HepG2 (cell line): ENCODE measurements at regions not wholly inside any gene's neighbourhood (a gene's known extent, or its start where the extent isn't known, plus 50 kb on each side); places are given as distances from the start of the nearest gene placed in this dataset.

Experiments
- ATAC-seq: fragments of 200-7000 bp; cut with Tn5 transposase; 3 replicates; pipeline ENCODE4 v1.9.1; 2020; ENCODE audit warnings: mild to moderate bottlenecking, moderate library complexity
- BruUV-seq: library from RNA; stranded (reverse); fragments of 400-500 nt; replicated peaks from 2 replicates; lab custom pipeline; 2021; lab: Mats Ljungman, UMichigan
- CTCF ChIA-PET: fragments of 300-600 bp; formaldehyde crosslinking; extraction: SDS; loops from one replicate; lab custom pipeline; 2021; ENCODE audit warnings: low total read pairs, inconsistent platforms, low intra/inter-chr PET ratio; lab: Yijun Ruan, JAX
- POLR2A ChIA-PET: fragments of 350-600 bp; sonication (Branson Sonifier 250); formaldehyde crosslinking; loops from one replicate; lab custom pipeline; 2020; ENCODE audit warnings: antibody characterized with exemption, inconsistent platforms; lab: Yijun Ruan, JAX
- DNase-seq: peaks from one replicate; pipeline ENCODE4 v3.0.0-alpha.2; 2015; ENCODE audit warnings: low spot score
- FAIRE-seq: peaks from 3 replicates; lab custom pipeline; 2011; peaks lifted over from hg19 to GRCh38; lab: Jason Lieb, UNC
- H2AFZ ChIP-seq: one replicate; pipeline ENCODE4 v1.6.1; 2011; ENCODE audit warnings: low read length, inconsistent platforms
- H3K27ac ChIP-seq: fragments of 300-600 bp; 3 replicates; pipeline ENCODE4 v1.8.0; 2011; ENCODE audit warnings: mixed run types, mild to moderate bottlenecking, mixed read lengths, low read length, inconsistent platforms; ENCODE audit not compliant: insufficient read depth; ENCODE audit errors: extremely low read length
- H3K27me3 ChIP-seq, 2 experiments: fragments of 200-600 bp in 1 of 2; 2 replicates in 1 of 2; 3 replicates in 1 of 2; pipeline versions ENCODE4 v1.6.0 to v1.8.0; 2011; ENCODE audit warnings: low read length in 2 of 2, mild to moderate bottlenecking in 2 of 2, moderate library complexity in 2 of 2, inconsistent platforms in 1 of 2; ENCODE audit not compliant: insufficient read depth in 2 of 2, control insufficient read depth in 1 of 2
- H3K36me3 ChIP-seq, 2 experiments: fragments of 200-600 bp in 1 of 2; replicated peaks in 1 of 2; 2 replicates in 1 of 2; 3 replicates in 1 of 2; pipeline versions ENCODE4 v1.5.1 to v1.8.0; 2011; ENCODE audit warnings: low read length in 2 of 2, inconsistent platforms in 1 of 2; ENCODE audit not compliant: insufficient read depth in 2 of 2, control insufficient read depth in 1 of 2
- H3K4me1 ChIP-seq: 2 replicates; pipeline ENCODE4 v1.5.1; 2012; ENCODE audit warnings: low read length, inconsistent platforms; ENCODE audit not compliant: insufficient read depth
- H3K4me2 ChIP-seq: 2 replicates; pipeline ENCODE4 v1.6.0; 2011; ENCODE audit warnings: low read depth, low read length, inconsistent platforms
- H3K4me3 ChIP-seq, 3 experiments: fragments of 200-600 bp in 1 of 3; sonication (generic), shearing (Covaris generic) in 1 of 3; replicated peaks in 1 of 3; 2 replicates each; pipeline ENCODE4 v1.5.1; 2011 to 2016; ENCODE audit warnings: low read length in 3 of 3, inconsistent platforms in 2 of 3, low read depth in 2 of 3, mild to moderate bottlenecking in 2 of 3, control low read depth in 1 of 3, mixed read lengths in 1 of 3; ENCODE audit not compliant: insufficient read depth in 1 of 3
- H3K79me2 ChIP-seq: one replicate; pipeline ENCODE4 v1.6.1; 2011; ENCODE audit warnings: low read length, inconsistent platforms; ENCODE audit not compliant: insufficient read depth
- H3K9ac ChIP-seq: 2 replicates; pipeline ENCODE4 v1.6.0; 2011; ENCODE audit warnings: mild to moderate bottlenecking, low read depth, low read length, inconsistent platforms; ENCODE audit not compliant: insufficient read depth
- H3K9me3 ChIP-seq: 2 replicates; pipeline ENCODE4 v1.5.1; 2012; ENCODE audit warnings: mild to moderate bottlenecking, low read length
- H4K20me1 ChIP-seq: 2 replicates; pipeline ENCODE4 v1.6.0; 2011; ENCODE audit warnings: inconsistent platforms, mild to moderate bottlenecking, low read length, moderate library complexity; ENCODE audit not compliant: insufficient read depth
- BATF2 ChIP-seq: sonication (generic); formaldehyde crosslinking; IDR thresholded peaks from 2 replicates; pipeline ENCODE4 v1.8.0; 2022; ENCODE audit warnings: mild to moderate bottlenecking, missing genetic modification reagents, moderate library complexity
- DR1 ChIP-seq: sonication (generic); formaldehyde crosslinking; IDR thresholded peaks from 2 replicates; pipeline ENCODE4 v1.8.0; 2021; ENCODE audit warnings: mild to moderate bottlenecking, missing genetic modification reagents, inconsistent platforms
- GATAD2A ChIP-seq: IDR thresholded peaks from 2 replicates; pipeline ENCODE4 v1.6.1; 2016
- KMT2A ChIP-seq: sonication (generic); formaldehyde crosslinking; IDR thresholded peaks from 2 replicates; pipeline ENCODE4 v1.4.0; 2020; ENCODE audit warnings: missing genetic modification reagents
- NFIC ChIP-seq: IDR thresholded peaks from 2 replicates; pipeline ENCODE4 v1.6.1; 2012; ENCODE audit warnings: mild to moderate bottlenecking, low read length, inconsistent platforms
- POLR2AphosphoS5 ChIP-seq: IDR thresholded peaks from 2 replicates; pipeline ENCODE4 v1.6.1; 2012; ENCODE audit warnings: low read depth, low read length
- SMAD1 ChIP-seq: sonication (generic); formaldehyde crosslinking; IDR thresholded peaks from 2 replicates; pipeline ENCODE4 v1.4.0; 2020; ENCODE audit warnings: missing genetic modification reagents, low read depth, mild to moderate bottlenecking, borderline replicate concordance
- ZBTB25 ChIP-seq: IDR thresholded peaks from 2 replicates; pipeline ENCODE4 v1.6.1; 2018; ENCODE audit warnings: missing genetic modification reagents
- ZNF552 ChIP-seq: sonication (generic); formaldehyde crosslinking; IDR thresholded peaks from 2 replicates; pipeline ENCODE4 v1.9.0; 2022; ENCODE audit warnings: missing genetic modification reagents, mild to moderate bottlenecking, borderline replicate concordance
- ZNF576 ChIP-seq: sonication (generic); formaldehyde crosslinking; IDR thresholded peaks from 2 replicates; pipeline ENCODE4 v1.4.0; 2020; ENCODE audit warnings: mild to moderate bottlenecking, missing genetic modification reagents
- ZNF597 ChIP-seq: sonication (generic); formaldehyde crosslinking; IDR thresholded peaks from 2 replicates; pipeline ENCODE4 v1.5.0; 2020; ENCODE audit warnings: missing genetic modification reagents
- ZNF616 ChIP-seq: sonication (generic); formaldehyde crosslinking; IDR thresholded peaks from 2 replicates; pipeline ENCODE4 v1.5.0; 2020; ENCODE audit warnings: low read depth, mild to moderate bottlenecking, missing genetic modification reagents
- ZSCAN21 ChIP-seq: sonication (generic); formaldehyde crosslinking; IDR thresholded peaks from 2 replicates; pipeline ENCODE4 v1.8.0; 2022; ENCODE audit warnings: mild to moderate bottlenecking, missing genetic modification reagents, moderate library complexity, borderline replicate concordance
- ZUFSP ChIP-seq: sonication (generic); formaldehyde crosslinking; IDR thresholded peaks from 2 replicates; pipeline ENCODE4 v1.9.0; 2021; ENCODE audit warnings: missing genetic modification reagents, mild to moderate bottlenecking, borderline replicate concordance
- WGBS: methylation state at CpG from one replicate; pipeline ENCODE4 v1.1.6; 2017; ENCODE audit warnings: low lambda C conversion rate; 5-methylcytosine and 5-hydroxymethylcytosine counted together
- in situ Hi-C: cut with HindIII; loops from 2 replicates; pipeline ENCODE4 v1.10.0; 2017; ENCODE audit warnings: low pct_unique_long_range_greater_than_20kb; ENCODE audit not compliant: extremely low pct_ligation_motif_present
- intact Hi-C: fragments of 100-400 bp; cut with micrococcal nuclease; formaldehyde crosslinking; loops from one replicate; pipeline ENCODE4 v1.10.0; 2022; ENCODE audit not compliant: unreplicated experiment

- H3K9ac ChIP-seq: no peak overlapping the region
- intact Hi-C loops (no loop called here), in situ Hi-C loops (no loop called here)
- CTCF ChIA-PET: no interaction called here
- no peak overlapping the region for H3K4me3 ChIP-seq
- 0% methylated on average over 1 of the region's 1 CpG for WGBS
- no peaks in the 10 kb centered on the region for H3K4me1 ChIP-seq
- POLR2A ChIA-PET: no interaction called here
- ATAC-seq (no peak), DNase-seq (no peak), FAIRE-seq (no peak)
- H3K27me3 ChIP-seq: no peaks in the 10 kb centered on the region; a peak in 1 of 5 replicates
- H2AFZ ChIP-seq: no peak overlapping the region
- H3K27ac ChIP-seq: no peak overlapping the region
- H3K4me2 ChIP-seq: no peak overlapping the region
- no peaks in the 10 kb centered on the region for H3K79me2 ChIP-seq
- no peaks in the 10 kb centered on the region for H3K36me3 ChIP-seq
- no peaks in the 10 kb centered on the region for H3K9me3 ChIP-seq
- no TSS peak for BruUV-seq
- TF ChIP-seq BATF2 (CRISPR knock-in tag): no peak
- no peaks in the 10 kb centered on the region for H4K20me1 ChIP-seq
These were observed 1066.6 kb downstream of the PCDH18 start for GRCh38 chr4:136465691-136466090.

- Histone ChIP-seq H3K4me1 (no peaks in the 10 kb centered on the region), H3K27ac (no peak overlapping the region), H3K36me3 (no peaks in the 10 kb centered on the region), H3K9ac (no peak overlapping the region), H3K9me3 (no peaks in the 10 kb centered on the region), H2AFZ (no peak overlapping the region), H3K4me3 (no peak overlapping the region), H3K79me2 (no peaks in the 10 kb centered on the region), H3K27me3 (no peaks in the 10 kb centered on the region), H3K4me2 (no peak overlapping the region), H4K20me1 (no peaks in the 10 kb centered on the region)
- DNase-seq (no peak), FAIRE-seq (no peak), ATAC-seq (no peak)
- 0% methylated on average over 1 of the region's 1 CpG for WGBS
- CTCF ChIA-PET: no interaction called here
- no TSS peak for BruUV-seq
- in situ Hi-C loops (no loop called here), intact Hi-C loops (no loop called here)
- POLR2A ChIA-PET: no interaction called here
- TF ChIP-seq NFIC: no peak
- no peak for TF ChIP-seq KMT2A (CRISPR knock-in tag)
- TF ChIP-seq ZNF597 (CRISPR knock-in tag): no peak
- no peak for TF ChIP-seq DR1 (CRISPR knock-in tag)
- TF ChIP-seq ZNF616 (CRISPR knock-in tag): no peak
- TF ChIP-seq SMAD1 (CRISPR knock-in tag): no peak
- TF ChIP-seq ZNF552 (CRISPR knock-in tag): no peak
- TF ChIP-seq GATAD2A (CRISPR knock-in tag): no peak
- TF ChIP-seq POLR2AphosphoS5: no peak
- TF ChIP-seq ZSCAN21 (CRISPR knock-in tag): no peak
- no peak for TF ChIP-seq ZBTB25 (CRISPR knock-in tag)
- no peak for TF ChIP-seq ZNF576
- TF ChIP-seq ZUFSP (CRISPR knock-in tag): no peak
These were observed 1068.4 kb downstream of the PCDH18 start for GRCh38 chr4:136463941-136464340.
